WTC11 (cell line): ENCODE measurements at regions not wholly inside any gene's neighbourhood (a gene's known extent, or its start where the extent isn't known, plus 50 kb on each side); places are given as distances from the start of the nearest gene placed in this dataset.

Experiments used
- CTCF ChIP-seq: fragments of 200-600 bp; IDR thresholded peaks from 2 replicates; pipeline ENCODE4 v1.8.0; 2022; ENCODE audit warnings: antibody characterized with exemption
- PREB ChIP-seq: sonication (generic); formaldehyde crosslinking; IDR thresholded peaks from 2 replicates; pipeline ENCODE4 v1.8.1; 2022; ENCODE audit warnings: mild to moderate bottlenecking, missing genetic modification reagents, moderate library complexity, borderline replicate concordance
- ZNF263 ChIP-seq: sonication (generic); formaldehyde crosslinking; IDR thresholded peaks from 2 replicates; pipeline ENCODE4 v1.8.1; 2022; ENCODE audit warnings: low read depth, mild to moderate bottlenecking, moderate library complexity, missing genetic modification reagents

GRCh38 chr18:41645589-41646360 lies 309.3 kb upstream of the PIK3C3 start:
- TF ChIP-seq CTCF (no peak), ZNF263 (CRISPR knock-in tag) (no peak), PREB (CRISPR knock-in tag) (no peak)
